ENCODE measurements at regions not wholly inside any gene's neighbourhood (a gene's known extent, or its start where the extent isn't known, plus 50 kb on each side); places are given as distances from the start of the nearest gene placed in this dataset.

DNA sequence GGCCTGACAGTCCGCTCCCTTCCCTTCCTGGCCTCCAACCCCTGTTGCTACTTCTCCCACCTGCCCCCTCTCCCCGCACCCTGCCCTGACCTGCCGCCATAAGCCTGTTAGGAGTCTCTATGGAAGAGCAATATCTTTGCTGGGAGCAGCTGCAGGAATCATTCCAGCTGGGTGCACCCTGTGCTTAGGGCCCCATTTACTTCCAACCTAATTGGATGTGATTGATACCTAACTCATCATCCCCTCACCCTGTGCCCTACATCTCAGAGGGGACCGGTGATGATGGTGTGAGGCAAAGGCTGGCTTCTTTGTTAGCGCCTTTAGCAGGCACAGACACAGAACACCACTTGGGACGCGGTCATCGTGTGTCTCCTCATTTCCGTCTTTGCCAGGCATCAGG lies 80.0 kb upstream of the FAM180A start (continued):
- no peak for TF ChIP-seq SIX5 (IDR thresholded peaks at IDR 0.05; ENCODE audit: low read depth, low read length)

DNA sequence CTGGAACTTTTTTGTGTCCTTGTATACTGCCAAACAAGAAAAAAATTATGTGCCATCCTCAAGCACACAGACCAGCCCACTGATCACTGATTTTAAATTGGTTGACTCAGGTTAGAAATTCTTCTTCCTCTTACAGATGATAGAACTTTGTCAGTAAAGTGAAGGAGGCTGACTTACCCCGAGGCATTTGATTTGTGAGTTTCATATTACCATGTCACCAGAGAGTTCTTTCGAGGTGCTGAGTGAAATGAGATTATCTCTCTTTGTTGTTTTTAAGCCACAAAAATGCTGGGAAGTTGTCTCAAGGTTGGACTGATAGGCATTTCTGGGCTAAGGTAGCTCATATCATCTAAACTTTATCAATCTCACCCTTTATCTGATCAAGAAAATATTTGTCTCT lies 78.8 kb upstream of the FAM180A start:
- Histone ChIP-seq H3K27ac (ENCODE audit: low read depth, low read length) (no peak overlapping the region), H3K79me2 (ENCODE audit: control insufficient read depth in 1 of 2, insufficient read depth in 2 of 2, low read length in 2 of 2) (no peaks in the 10 kb centered on the region), H3K18ac (ENCODE audit: extremely low read depth, low read length) (no peak overlapping the region), H3K9ac (replicated peaks in 1 of 4; ENCODE audit: extremely low read depth in 1 of 4, low read depth in 3 of 4, low read length in 3 of 4) (no peak overlapping the region), H3K79me1 (ENCODE audit: low read depth, low read length) (no peaks in the 10 kb centered on the region), H3K23ac (ENCODE audit: insufficient read length) (no peak overlapping the region), H2BK15ac (ENCODE audit: low read length) (no peak overlapping the region), H3K14ac (ENCODE audit: insufficient read length) (no peak overlapping the region), H2AFZ (ENCODE audit: low read length) (no peak overlapping the region), H2BK120ac (replicated peaks; ENCODE audit: low read depth, low read length) (no peak overlapping the region), H3K36me3 (ENCODE audit: control insufficient read depth in 2 of 4, insufficient read depth in 4 of 4, low read length in 3 of 4) (no peaks in the 10 kb centered on the region), H2BK5ac (ENCODE audit: low read depth, low read length) (no peak overlapping the region), H3K27me3 (replicated peaks in 1 of 4; ENCODE audit: control insufficient read depth in 3 of 4, extremely low read depth in 1 of 4, insufficient read depth in 3 of 4, low read length in 3 of 4) (no peaks in the 10 kb centered on the region), H3K23me2 (ENCODE audit: low read depth, low read length) (0 out of 2 replicates have a peak, but pooled peaks cover 2% of the 10 kb centered on the region), H3K4me3 (ENCODE audit: extremely low read depth in 1 of 4, insufficient read depth in 2 of 4, low read depth in 3 of 4, low read length in 4 of 4) (no peak overlapping the region), H4K8ac (ENCODE audit: extremely low read depth, insufficient read depth, low read length) (no peak overlapping the region), H4K20me1 (replicated peaks in 1 of 2; ENCODE audit: control insufficient read depth in 1 of 2, insufficient read depth in 2 of 2, low read length in 2 of 2) (no peaks in the 10 kb centered on the region), H2AK5ac (ENCODE audit: low read depth, low read length) (no peak overlapping the region), H3K9me3 (ENCODE audit: insufficient read depth in 2 of 2, low read depth in 1 of 2, low read length in 1 of 2) (no peaks in the 10 kb centered on the region), H2BK12ac (ENCODE audit: low read depth, low read length) (no peak overlapping the region), H4K5ac (ENCODE audit: insufficient read length, low read depth, low read length) (no peak overlapping the region), H4K91ac (replicated peaks; ENCODE audit: insufficient read length, low read length) (no peak overlapping the region), H3K4me2 (ENCODE audit: insufficient read depth in 1 of 2, low read depth in 2 of 2, low read length in 2 of 2) (no peak overlapping the region), H3K56ac (replicated peaks; ENCODE audit: insufficient read length, low read depth, low read length) (no peak overlapping the region), H3K4ac (replicated peaks; ENCODE audit: insufficient read length, low read depth, low read length) (no peak overlapping the region), H2BK20ac (ENCODE audit: low read length) (no peak overlapping the region), H3K4me1 (replicated peaks in 1 of 4; ENCODE audit: control insufficient read depth in 3 of 4, insufficient read depth in 4 of 4, low read length in 3 of 4) (no peaks in the 10 kb centered on the region)
- FAIRE-seq (no peak), DNase-seq (ENCODE audit: low read depth in 1 of 2, low spot score in 2 of 2) (no peak)
- CTCF ChIA-PET (ENCODE audit: partially characterized antibody) = interaction anchor here (1.0 to 1.7 kb wide), 6 partner anchors 12 to 181 kb away, joined by 3 to 6 read pairs (median 4); no protein-coding TSS in a partner anchor
- POLR2A ChIA-PET (ENCODE audit: partially characterized antibody) = no interaction called here
- WGBS, 2 experiments (ENCODE audit: extremely low coverage in 1 of 2, insufficient coverage in 1 of 2, insufficient read length in 1 of 2, insufficient replicate concordance in 2 of 2, low coverage in 1 of 2, low lambda C conversion rate in 2 of 2, missing lambda C conversion rate in 1 of 2) = 80% methylated on average over 2 of the region's 2 CpGs; no CpG with 5 or more reads in 1 of the 2 experiments
- TF ChIP-seq SRF (IDR thresholded peaks at IDR 0.05; ENCODE audit: low read depth, low read length) (no peak), SP2 (IDR thresholded peaks at IDR 0.05; ENCODE audit: low read length) (no peak), BACH1 (IDR thresholded peaks at IDR 0.05; ENCODE audit: low read length) (no peak), MAFK (IDR thresholded peaks at IDR 0.05; ENCODE audit: low read depth, low read length) (no peak), CBX5 (IDR thresholded peaks at IDR 0.05; ENCODE audit: low read depth, low read length) (no peak), JUND (IDR thresholded peaks at IDR 0.05; ENCODE audit: low read length) (no peak), POU5F1 (IDR thresholded peaks at IDR 0.05; ENCODE audit: low read depth, low read length) (no peak), CTBP2 (IDR thresholded peaks at IDR 0.05; ENCODE audit: borderline replicate concordance, insufficient read depth, insufficient read length, low read length) (no peak), SP4 (IDR thresholded peaks at IDR 0.05; ENCODE audit: low read length) (no peak), PHF8 (conservative IDR thresholded peaks at IDR 0.05; ENCODE audit: low read depth, low read length) (no peak), CEBPB (IDR thresholded peaks at IDR 0.05; ENCODE audit: low read depth, low read length) (no peak)
- TF ChIP-seq, protein P1, sequence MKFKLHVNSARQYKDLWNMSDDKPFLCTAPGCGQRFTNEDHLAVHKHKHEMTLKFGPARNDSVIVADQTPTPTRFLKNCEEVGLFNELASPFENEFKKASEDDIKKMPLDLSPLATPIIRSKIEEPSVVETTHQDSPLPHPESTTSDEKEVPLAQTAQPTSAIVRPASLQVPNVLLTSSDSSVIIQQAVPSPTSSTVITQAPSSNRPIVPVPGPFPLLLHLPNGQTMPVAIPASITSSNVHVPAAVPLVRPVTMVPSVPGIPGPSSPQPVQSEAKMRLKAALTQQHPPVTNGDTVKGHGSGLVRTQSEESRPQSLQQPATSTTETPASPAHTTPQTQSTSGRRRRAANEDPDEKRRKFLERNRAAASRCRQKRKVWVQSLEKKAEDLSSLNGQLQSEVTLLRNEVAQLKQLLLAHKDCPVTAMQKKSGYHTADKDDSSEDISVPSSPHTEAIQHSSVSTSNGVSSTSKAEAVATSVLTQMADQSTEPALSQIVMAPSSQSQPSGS (IDR thresholded peaks at IDR 0.05; ENCODE audit: low read length) = no peak

All from H1 (cell line).